SK-N-MC (cell line): ENCODE measurements at regions not wholly inside any gene's neighbourhood (a gene's known extent, or its start where the extent isn't known, plus 50 kb on each side); places are given as distances from the start of the nearest gene placed in this dataset.

Source experiments
- EZH2 ChIP-seq: fragments of 200-600 bp; sonication (generic); IDR thresholded peaks from one replicate; pipeline ENCODE4 v1.6.1; 2017; ENCODE audit warnings: antibody characterized with exemption
- POLR2AphosphoS5 ChIP-seq: IDR thresholded peaks from 2 replicates; pipeline ENCODE4 v1.6.1; 2012; ENCODE audit warnings: mild to moderate bottlenecking, low read depth, low read length, borderline replicate concordance

- TF ChIP-seq POLR2AphosphoS5 (no peak), EZH2 (no peak)
Measured at GRCh38 chr10:34955391-34955790, 134.8 kb downstream of the CUL2 start.
